HG03159 (cell line): ENCODE measurements at regions not wholly inside any gene's neighbourhood (a gene's known extent, or its start where the extent isn't known, plus 50 kb on each side); places are given as distances from the start of the nearest gene placed in this dataset.

Source experiments
- ATAC-seq: cut with Tn5 transposase; IDR thresholded peaks from one replicate; pipeline ENCODE4 v1.9.1; 2021; ENCODE audit warnings: mild to moderate bottlenecking, moderate library complexity; ENCODE audit not compliant: unreplicated experiment

DNA sequence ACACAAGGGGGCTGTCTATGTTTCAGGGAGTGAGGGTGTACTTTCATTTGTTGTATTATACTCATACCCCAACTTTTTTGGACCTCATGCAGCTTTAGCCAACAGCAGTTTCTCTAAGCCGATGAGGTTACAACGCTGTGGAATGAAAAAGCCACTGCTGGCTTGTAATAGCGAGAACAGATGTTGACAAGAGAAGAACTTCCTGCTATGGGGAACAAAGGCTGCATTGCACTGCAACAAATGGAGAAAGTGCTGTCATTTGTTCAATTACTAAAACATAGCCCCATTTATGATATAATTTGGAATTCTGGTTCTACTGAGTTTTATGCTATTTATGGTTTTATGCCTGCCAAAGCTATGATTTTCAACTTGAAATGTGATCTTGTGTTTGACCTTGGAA is 104.2 kb upstream of the TMEM72 start:
- ATAC-seq, result no peak

DNA sequence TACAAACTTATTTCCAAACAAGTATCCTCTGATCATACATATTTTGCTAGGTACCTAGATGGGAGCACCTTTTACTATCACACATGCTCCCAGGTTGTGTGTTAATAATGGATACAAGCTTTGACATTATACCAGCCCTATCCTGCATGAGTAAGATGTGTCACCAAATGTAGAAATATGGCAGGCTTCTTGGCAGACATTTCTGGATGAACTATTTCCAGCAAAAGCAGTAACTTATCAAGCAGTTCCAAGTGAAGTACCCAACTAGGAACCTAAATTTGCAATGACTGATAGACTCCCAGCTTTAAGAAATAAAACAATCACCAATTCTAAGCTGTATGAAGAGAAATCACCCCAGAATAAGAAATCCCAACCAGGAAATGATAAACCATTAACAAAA is 103.7 kb upstream of the TMEM72 start:
- no peak for ATAC-seq

DNA sequence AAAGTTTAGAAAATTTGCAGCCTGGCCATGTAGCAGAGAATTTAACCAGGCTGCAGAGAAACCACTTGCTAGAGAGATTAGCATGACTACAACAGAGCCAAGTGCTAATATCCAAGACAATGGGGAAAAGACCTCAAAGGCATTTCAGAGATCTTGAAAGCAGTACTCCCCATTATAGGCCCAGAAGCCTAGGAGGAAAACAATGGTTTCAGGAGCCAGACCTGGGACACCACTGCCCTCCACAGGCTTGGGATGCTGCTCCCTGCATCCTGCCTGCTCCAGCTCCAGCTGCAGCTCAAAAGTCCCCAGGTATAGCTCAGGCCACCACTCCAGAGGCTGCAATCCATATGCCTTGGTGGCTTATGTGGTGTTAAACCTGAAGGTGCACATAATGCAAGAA is 101.5 kb upstream of the TMEM72 start:
- ATAC-seq, result no peak

DNA sequence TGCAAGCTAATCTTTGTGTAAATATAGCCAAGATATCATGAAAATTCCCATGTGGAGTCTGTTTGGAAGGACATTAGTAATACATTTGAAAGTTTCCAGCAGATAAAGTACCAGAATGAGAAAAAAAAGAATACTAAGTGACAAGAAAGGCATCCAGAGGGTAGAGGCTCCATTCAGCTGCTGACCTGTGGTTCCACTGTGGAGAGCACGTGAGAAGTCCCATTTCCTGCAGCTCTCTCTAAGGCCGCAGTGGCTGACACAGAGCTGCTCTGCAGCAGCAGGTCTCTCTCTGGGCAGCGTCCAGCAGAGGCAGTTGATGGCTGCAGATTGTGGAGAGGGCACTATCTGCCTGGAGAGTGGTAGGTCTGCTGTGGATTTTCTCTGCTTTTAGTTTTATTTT is 100.1 kb upstream of the TMEM72 start:
- no peak for ATAC-seq

DNA sequence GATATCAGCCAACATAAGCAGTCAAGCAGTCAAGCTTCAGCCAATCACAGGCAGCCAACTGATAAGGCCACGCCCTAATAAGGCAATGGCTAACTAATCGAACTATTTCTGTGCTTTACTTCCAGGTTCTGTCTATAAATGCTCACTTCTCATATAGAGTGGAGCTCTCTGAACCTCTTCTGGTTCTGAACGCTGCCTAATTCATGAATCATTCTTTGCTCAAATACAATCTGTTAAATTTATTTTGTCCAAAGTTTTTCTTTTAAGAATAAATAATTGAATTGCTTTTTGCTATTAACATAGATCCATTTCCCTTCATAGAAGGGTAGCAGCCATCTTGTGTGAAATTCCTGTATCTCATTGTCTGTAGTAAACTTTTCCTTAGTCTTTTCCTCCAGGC is 97.9 kb upstream of the TMEM72 start:
- ATAC-seq, result no peak

- ATAC-seq, result no peak
Measured at GRCh38 chr10:44814929-44815328, 96.2 kb upstream of the TMEM72 start.

DNA sequence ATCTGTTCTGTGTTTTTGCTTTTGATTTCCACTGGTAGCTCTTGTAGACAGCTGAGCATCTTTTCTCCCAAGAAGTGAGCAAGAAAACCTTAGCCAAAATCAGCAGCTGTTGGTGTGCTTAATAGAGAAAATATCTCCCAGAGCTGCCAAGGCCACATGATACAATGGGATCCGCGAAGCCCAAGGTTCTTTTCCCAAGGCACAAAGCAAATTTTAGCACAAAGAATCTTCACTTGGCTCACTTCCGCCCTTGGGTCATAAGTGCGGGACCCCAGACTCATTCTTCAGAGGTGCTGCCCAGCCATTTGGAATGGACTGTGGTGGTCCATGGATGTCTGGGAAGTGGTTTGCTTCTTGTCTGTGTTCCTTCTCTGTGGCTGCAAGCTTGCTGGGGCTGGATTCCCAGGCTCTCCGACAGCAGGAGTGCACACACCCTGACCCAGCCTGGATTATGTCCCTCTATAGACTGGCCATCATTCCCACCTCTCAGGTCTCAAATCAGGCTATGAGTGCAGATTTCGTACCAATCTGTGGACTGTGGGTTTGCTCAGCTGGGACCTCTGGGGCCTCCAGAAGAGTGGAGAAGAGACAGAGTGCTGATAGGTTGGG is 93.0 kb upstream of the TMEM72 start:
- no peak for ATAC-seq

DNA sequence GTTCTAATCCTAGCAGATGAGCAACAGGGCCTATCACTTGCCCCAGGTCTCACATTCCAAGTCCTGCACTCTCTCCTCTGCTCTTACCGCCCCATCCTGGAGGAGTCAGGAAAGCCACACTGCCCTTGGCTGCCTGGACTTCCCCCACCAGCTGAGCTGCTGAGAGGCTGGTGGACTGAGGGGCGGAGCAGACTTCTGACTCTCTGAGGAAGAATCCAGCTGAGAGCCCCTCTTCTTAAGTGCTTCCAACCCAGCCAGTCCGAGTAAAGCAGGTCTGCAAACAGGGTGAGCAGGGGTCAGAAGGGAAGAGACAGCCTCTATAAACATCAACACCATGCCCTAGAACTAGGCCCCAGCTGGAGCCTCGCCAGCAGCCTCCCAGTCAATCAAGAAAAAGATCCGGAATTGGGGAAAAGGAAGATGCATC is 92.4 kb upstream of the TMEM72 start:
- ATAC-seq, result no peak

DNA sequence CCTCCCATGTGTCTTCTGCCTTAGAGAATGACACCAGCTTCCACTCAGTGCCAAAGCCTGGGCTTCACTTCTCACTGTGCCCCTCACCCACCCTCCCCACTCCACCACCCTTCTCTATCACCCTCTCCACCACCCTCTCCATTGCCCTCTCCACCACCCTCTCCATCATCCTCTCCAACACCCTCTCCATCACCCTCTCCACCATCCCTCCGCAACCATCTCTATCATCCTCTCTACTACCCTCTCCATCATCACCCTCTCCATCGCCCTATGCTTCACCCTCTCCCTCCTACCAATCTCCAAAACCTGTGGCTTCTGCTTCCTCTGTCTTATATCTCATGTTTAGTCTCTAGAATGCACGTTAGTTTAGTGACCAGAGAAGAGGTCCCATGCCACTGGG is 91.0 kb upstream of the TMEM72 start:
- ATAC-seq, result no peak

GRCh38 chr10:44821290-44821689 is 89.8 kb upstream of the TMEM72 start:
- no peak for ATAC-seq

GRCh38 chr10:44822349-44822748 is 88.8 kb upstream of the TMEM72 start:
- no peak for ATAC-seq

GRCh38 chr10:44822966-44823365 is 88.2 kb upstream of the TMEM72 start:
- no peak for ATAC-seq

- no peak for ATAC-seq
Measured at GRCh38 chr10:44824607-44825006, 86.5 kb upstream of the TMEM72 start.

GRCh38 chr10:44827431-44828006 is 83.6 kb upstream of the TMEM72 start:
- no peak for ATAC-seq

- no peak for ATAC-seq
Measured at GRCh38 chr10:44828508-44829142, 82.5 kb upstream of the TMEM72 start.

GRCh38 chr10:44829426-44829825 is 81.7 kb upstream of the TMEM72 start:
- ATAC-seq, result no peak

DNA sequence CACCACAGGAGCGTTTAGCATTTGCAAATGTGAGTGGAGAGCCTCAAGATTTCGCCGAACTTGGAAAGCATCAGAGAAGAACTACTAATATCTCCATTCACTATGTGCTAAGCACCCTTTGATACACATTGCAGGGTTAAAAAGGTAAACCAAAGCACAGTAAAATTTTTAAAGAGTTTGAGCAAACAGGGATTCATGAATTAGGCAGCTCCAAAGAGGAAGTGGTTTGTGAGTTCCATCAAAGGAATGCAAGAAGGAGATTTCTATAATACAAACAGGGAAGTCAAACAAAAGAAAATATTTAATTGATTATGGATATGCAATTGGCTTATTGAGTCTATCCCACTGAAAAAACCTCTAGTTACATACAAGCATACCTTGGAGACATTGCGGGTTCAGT is 81.1 kb upstream of the TMEM72 start:
- no peak for ATAC-seq

DNA sequence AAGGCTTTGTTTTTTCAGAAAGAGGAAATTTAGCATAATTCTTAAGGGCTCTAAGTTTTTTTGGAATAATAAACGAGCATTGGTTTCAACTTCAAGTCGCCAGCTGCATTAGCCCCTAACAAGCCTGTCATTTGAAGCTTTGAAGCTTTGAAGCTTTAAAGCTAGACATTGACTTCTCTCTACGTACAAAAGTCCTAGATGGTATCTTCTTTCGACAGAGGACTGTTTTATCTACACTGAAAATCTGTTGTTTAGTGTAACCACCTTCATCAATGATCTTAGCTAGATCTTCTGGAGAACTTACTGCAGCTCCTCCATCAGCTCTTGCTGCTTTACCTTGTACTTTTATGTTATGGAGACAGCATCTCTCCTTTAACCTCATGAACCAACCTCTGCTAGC is 79.6 kb upstream of the TMEM72 start:
- ATAC-seq, result no peak

- no peak for ATAC-seq
Measured at GRCh38 chr10:44832595-44833390, 78.3 kb upstream of the TMEM72 start.

DNA sequence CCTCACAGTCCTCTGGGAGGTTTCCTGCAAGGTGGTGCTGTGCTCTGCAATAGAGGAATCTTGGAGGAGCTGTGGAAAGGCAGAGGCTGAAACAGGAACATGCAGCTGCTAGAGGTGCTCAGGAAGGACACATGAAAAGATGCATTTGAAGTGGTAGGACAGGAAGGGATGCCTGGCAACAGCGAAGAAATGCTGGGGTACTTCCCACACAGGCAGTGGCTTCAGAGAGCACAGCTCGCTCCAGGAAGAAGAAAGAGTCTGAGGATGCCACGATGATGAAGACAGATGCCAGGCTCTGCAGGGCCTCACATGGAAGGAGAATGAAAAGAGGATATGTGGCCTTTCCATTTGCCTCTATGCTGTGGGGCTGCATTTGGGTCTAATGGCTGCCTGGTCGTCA is 77.0 kb upstream of the TMEM72 start:
- ATAC-seq, result no peak

- no peak for ATAC-seq
Measured at GRCh38 chr10:44835300-44835699, 75.8 kb upstream of the TMEM72 start.

DNA sequence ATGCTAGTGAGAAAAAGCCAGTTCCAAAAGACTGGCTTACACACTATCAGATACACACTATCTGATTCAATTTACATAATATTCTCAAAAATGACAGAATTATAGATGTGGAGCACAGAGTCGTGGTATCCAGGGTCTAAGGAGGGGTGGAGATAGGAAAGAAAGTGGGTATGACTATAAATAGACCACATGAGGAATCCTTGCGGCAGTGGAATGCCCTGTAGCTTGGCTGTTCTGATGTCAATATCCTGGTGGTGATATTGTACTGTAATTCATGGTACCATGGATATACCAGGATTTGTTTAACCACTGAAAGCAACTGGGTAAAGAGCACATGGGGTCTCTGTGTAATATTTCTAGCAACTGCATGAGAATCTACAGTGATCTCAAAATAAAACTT is 67.7 kb upstream of the TMEM72 start:
- ATAC-seq, result no peak
